Activated naive CD8-positive, alpha-beta T cell treated with anti-CD3 and anti-CD28 coated beads, Interleukin-2, amount 10 ng/mL, durations not matched to agents 7 days and 5 days (primary cell): ENCODE measurements at regions not wholly inside any gene's neighbourhood (a gene's known extent, or its start where the extent isn't known, plus 50 kb on each side); places are given as distances from the start of the nearest gene placed in this dataset.
A peak's percentile ranks its signal among the peaks of the same experiment; 100 is the strongest.

Experiments
- ATAC-seq: fragments of 150-1000 bp; cut with Tn5 transposase; one replicate; pipeline ENCODE4 v1.10.0; 2021; ENCODE audit warnings: low read depth, moderate library complexity
- POLR2A ChIA-PET: fragments of 350-600 bp; sonication (Branson Sonifier 250); formaldehyde crosslinking; loops from one replicate; lab custom pipeline; 2021; ENCODE audit warnings: antibody characterized with exemption; lab: Charles Lee
- DNase-seq: peaks from one replicate; pipeline ENCODE4 v3.0.0; 2021
- H3K27ac Mint-ChIP-seq: one replicate; pipeline ENCODE4 v1.8.0; 2022; ENCODE audit warnings: mild to moderate bottlenecking, mixed read lengths
- H3K27me3 Mint-ChIP-seq: one replicate; pipeline ENCODE4 v1.8.0; 2022; ENCODE audit warnings: mild to moderate bottlenecking, moderate library complexity, mixed read lengths
- H3K36me3 Mint-ChIP-seq: one replicate; pipeline ENCODE4 v1.8.0; 2021; ENCODE audit warnings: mild to moderate bottlenecking, mixed read lengths
- H3K4me1 Mint-ChIP-seq: one replicate; pipeline ENCODE4 v1.8.0; 2021; ENCODE audit warnings: mixed read lengths
- H3K4me3 Mint-ChIP-seq: one replicate; pipeline ENCODE4 v1.8.0; 2022; ENCODE audit warnings: mild to moderate bottlenecking, moderate library complexity, mixed read lengths
- H3K9me3 Mint-ChIP-seq: one replicate; pipeline ENCODE4 v1.8.0; 2021; ENCODE audit warnings: mixed read lengths

- no peak overlapping the region for H3K27ac Mint-ChIP-seq
- peaks cover 1% of the 10 kb centered on the region for H3K9me3 Mint-ChIP-seq
- DNase-seq, result no peak
- H3K27me3 Mint-ChIP-seq, result peaks cover 2% of the 10 kb centered on the region
- POLR2A ChIA-PET, result no interaction called here
- no peaks in the 10 kb centered on the region for H3K36me3 Mint-ChIP-seq
- no peak overlapping the region for H3K4me3 Mint-ChIP-seq
- no peaks in the 10 kb centered on the region for H3K4me1 Mint-ChIP-seq
- ATAC-seq, result no peak
These were observed 102.6 kb upstream of the HS6ST1 start for GRCh38 chr2:128421286-128421685.

GRCh38 chr2:128421861-128422311 is 103.2 kb upstream of the HS6ST1 start:
- Mint-ChIP-seq H3K4me3 (no peak overlapping the region), H3K36me3 (no peaks in the 10 kb centered on the region), H3K4me1 (no peaks in the 10 kb centered on the region), H3K27ac (no peak overlapping the region), H3K27me3 (peaks cover 6% of the 10 kb centered on the region), H3K9me3 (peaks cover 1% of the 10 kb centered on the region)
- POLR2A ChIA-PET, result no interaction called here
- DNase-seq (no peak), ATAC-seq (no peak)

DNA sequence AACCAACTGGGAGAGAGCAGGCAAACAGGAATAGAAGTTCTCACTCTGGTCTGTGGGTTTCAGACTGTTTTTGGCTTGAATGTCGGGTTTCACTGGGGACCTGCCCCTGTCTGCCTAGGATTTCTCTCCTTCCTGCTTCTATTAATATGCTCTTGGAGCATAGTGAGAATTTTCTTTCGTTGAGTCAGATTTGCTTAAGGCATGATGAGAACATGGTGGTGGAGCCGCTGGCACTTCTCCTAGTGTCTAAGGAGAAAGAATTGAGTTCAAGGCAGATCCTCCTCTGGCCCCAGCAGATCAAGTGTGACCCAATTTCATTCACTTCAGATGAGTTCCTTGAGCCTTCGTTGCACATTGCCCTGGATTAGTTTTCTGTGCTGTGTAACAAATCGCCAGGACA is 103.9 kb upstream of the HS6ST1 start:
- POLR2A ChIA-PET, result no interaction called here
- DNase-seq (no peak), ATAC-seq (no peak)
- Mint-ChIP-seq H3K27me3 (peaks cover 9% of the 10 kb centered on the region), H3K9me3 (peaks cover 1% of the 10 kb centered on the region), H3K4me1 (no peaks in the 10 kb centered on the region), H3K36me3 (no peaks in the 10 kb centered on the region), H3K4me3 (no peak overlapping the region), H3K27ac (no peak overlapping the region)

- POLR2A ChIA-PET, result no interaction called here
- H3K27me3 Mint-ChIP-seq, result peaks cover 12% of the 10 kb centered on the region
- DNase-seq (no peak), ATAC-seq (no peak)
- no peaks in the 10 kb centered on the region for H3K4me1 Mint-ChIP-seq
- H3K4me3 Mint-ChIP-seq, result no peak overlapping the region
- peaks cover 1% of the 10 kb centered on the region for H3K9me3 Mint-ChIP-seq
- no peak overlapping the region for H3K27ac Mint-ChIP-seq
- no peaks in the 10 kb centered on the region for H3K36me3 Mint-ChIP-seq
These were observed 105.1 kb upstream of the HS6ST1 start for GRCh38 chr2:128423788-128424165.

GRCh38 chr2:128424406-128425171 is 105.9 kb upstream of the HS6ST1 start:
- Mint-ChIP-seq H3K36me3 (no peaks in the 10 kb centered on the region), H3K27me3 (peaks cover 18% of the 10 kb centered on the region), H3K4me3 (no peak overlapping the region), H3K4me1 (no peaks in the 10 kb centered on the region), H3K27ac (no peak overlapping the region), H3K9me3 (peaks cover 2% of the 10 kb centered on the region)
- DNase-seq (no peak), ATAC-seq (no peak)
- POLR2A ChIA-PET, result no interaction called here

DNA sequence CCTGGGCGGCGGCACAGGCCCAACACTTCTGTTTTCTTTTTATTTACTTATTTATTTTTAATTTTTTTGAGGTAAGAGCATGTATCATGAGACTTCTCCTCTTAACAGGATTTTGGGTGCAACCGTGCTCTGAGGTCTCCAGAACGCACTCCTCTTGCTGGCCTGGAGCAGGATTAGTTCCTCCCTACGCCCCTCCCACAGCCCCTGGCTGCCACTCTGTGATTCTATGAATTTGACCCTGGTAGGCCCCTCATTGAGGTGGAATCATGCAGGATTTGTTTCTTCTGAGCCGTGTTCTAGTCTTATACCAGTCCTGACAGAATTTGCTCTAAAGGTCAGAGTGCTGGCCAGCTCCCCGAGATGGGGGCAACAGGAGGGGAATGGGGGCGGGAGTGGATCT is 106.5 kb upstream of the HS6ST1 start:
- POLR2A ChIA-PET, result no interaction called here
- no peak for ATAC-seq

DNA sequence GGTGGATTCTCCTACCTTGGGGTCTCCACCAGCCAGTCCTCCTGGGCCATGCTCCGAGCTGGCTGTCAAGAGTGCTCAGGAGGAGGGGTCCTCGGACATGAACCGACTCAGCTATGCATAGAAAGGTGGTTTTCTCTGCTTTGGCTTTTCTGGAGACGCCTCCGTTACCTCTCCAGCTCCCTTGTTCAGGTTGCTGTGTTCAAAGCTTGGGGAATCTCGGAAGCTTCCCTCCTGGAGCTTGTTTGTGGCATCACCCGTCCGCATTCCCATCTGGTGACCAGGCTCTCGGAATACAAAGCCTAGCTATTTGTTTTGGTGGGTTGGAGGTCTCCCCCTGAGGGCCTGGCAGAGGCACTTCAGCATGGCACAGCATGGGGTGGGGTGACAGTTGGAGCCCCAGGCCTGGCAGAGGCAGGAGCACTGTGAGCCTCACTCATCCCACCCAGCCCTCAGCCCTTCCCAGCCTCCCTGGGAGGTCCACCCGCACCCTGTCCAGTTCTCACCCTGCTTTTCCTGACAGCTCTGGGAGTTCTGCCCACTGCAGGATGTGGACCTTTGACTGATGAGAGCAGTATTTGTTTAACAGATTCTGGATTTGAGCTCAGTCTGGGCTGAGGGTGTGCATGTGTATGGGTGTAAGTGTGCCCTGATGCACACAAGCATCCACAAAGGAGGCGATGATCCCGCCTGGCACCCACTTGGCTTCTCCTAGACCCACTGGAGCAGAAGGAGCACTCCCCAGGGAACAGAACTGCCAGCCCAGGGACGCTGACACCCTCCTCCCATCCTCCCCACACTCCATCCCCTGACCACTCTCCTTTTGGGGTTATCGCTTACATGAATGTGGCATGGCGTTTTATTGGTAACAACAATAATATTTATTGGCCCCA is 107.3 kb upstream of the HS6ST1 start:
- peaks cover 8% of the 10 kb centered on the region for H3K9me3 Mint-ChIP-seq
- no peak overlapping the region for H3K4me3 Mint-ChIP-seq
- POLR2A ChIA-PET, result no interaction called here
- H3K27ac Mint-ChIP-seq, result no peak overlapping the region
- H3K27me3 Mint-ChIP-seq, result peaks cover 29% of the 10 kb centered on the region
- H3K36me3 Mint-ChIP-seq, result no peaks in the 10 kb centered on the region
- DNase-seq, result peak; percentile 9
- ATAC-seq, result no peak
- H3K4me1 Mint-ChIP-seq, result no peaks in the 10 kb centered on the region

More for the DNA sequence above, 106.5 kb upstream of the HS6ST1 start:
- Mint-ChIP-seq H3K27me3 (peaks cover 23% of the 10 kb centered on the region), H3K4me3 (no peak overlapping the region), H3K9me3 (peaks cover 6% of the 10 kb centered on the region), H3K36me3 (no peaks in the 10 kb centered on the region), H3K27ac (no peak overlapping the region), H3K4me1 (no peaks in the 10 kb centered on the region)
- DNase-seq, result peak; percentile 1

GRCh38 chr2:128427413-128427755 is 108.7 kb upstream of the HS6ST1 start:
- ATAC-seq, result no peak
- Mint-ChIP-seq H3K27me3 (peaks cover 30% of the 10 kb centered on the region), H3K4me3 (no peak overlapping the region), H3K4me1 (no peaks in the 10 kb centered on the region), H3K27ac (no peak overlapping the region), H3K36me3 (no peaks in the 10 kb centered on the region), H3K9me3 (peaks cover 8% of the 10 kb centered on the region)
- POLR2A ChIA-PET, result no interaction called here
- no peak for DNase-seq

- no peak for ATAC-seq
- Mint-ChIP-seq H3K27ac (no peak overlapping the region), H3K4me3 (no peak overlapping the region), H3K27me3 (peaks cover 32% of the 10 kb centered on the region), H3K4me1 (no peaks in the 10 kb centered on the region), H3K9me3 (peaks cover 8% of the 10 kb centered on the region), H3K36me3 (no peaks in the 10 kb centered on the region)
- no peak for DNase-seq
- POLR2A ChIA-PET, result no interaction called here
These were observed 109.7 kb upstream of the HS6ST1 start for GRCh38 chr2:128428415-128428814.

GRCh38 chr2:128432423-128432822 is 113.8 kb upstream of the HS6ST1 start:
- H3K4me1 Mint-ChIP-seq, result peaks cover 2% of the 10 kb centered on the region
- no peak overlapping the region for H3K27ac Mint-ChIP-seq
- DNase-seq (no peak), ATAC-seq (no peak)
- peaks cover 29% of the 10 kb centered on the region for H3K27me3 Mint-ChIP-seq
- peaks cover 8% of the 10 kb centered on the region for H3K9me3 Mint-ChIP-seq
- H3K36me3 Mint-ChIP-seq, result no peaks in the 10 kb centered on the region
- POLR2A ChIA-PET, result no interaction called here
- H3K4me3 Mint-ChIP-seq, result no peak overlapping the region

DNA sequence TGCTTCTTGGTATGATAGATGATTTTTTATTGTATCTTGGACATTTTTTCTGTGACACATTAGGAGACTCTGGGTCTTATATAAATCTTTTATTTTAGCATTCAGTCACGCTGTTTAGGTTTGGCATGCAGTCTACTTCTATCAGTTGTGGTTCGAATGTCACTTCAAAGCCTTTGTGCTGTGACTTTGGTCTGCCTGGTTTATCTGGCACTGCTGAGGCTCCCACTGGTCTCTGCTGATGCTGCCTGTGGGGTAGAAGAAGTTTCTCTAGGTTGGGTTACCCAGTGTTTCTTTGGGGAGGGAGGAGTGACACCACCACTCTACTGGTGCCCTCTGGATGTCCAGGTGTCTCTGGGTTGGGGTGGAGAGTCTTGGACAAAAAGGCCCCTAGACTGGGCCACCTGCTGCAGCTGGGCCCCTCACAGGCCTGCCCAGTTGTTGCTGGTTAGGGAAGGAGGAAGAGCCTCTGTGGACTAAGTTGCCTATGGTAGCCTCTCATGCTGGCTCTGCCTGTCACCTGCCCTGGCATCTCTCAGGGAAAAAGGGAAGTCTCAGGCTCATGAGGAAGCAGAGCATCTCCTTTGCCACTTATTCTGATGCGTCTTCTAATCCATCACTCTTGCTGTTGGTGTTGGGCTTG is 115.4 kb upstream of the HS6ST1 start:
- H3K36me3 Mint-ChIP-seq, result no peaks in the 10 kb centered on the region
- peaks cover 27% of the 10 kb centered on the region for H3K27me3 Mint-ChIP-seq
- ATAC-seq, result no peak
- H3K4me3 Mint-ChIP-seq, result no peak overlapping the region
- POLR2A ChIA-PET, result no interaction called here
- DNase-seq, result no peak
- no peak overlapping the region for H3K27ac Mint-ChIP-seq
- H3K9me3 Mint-ChIP-seq, result peaks cover 8% of the 10 kb centered on the region
- peaks cover 2% of the 10 kb centered on the region for H3K4me1 Mint-ChIP-seq

DNA sequence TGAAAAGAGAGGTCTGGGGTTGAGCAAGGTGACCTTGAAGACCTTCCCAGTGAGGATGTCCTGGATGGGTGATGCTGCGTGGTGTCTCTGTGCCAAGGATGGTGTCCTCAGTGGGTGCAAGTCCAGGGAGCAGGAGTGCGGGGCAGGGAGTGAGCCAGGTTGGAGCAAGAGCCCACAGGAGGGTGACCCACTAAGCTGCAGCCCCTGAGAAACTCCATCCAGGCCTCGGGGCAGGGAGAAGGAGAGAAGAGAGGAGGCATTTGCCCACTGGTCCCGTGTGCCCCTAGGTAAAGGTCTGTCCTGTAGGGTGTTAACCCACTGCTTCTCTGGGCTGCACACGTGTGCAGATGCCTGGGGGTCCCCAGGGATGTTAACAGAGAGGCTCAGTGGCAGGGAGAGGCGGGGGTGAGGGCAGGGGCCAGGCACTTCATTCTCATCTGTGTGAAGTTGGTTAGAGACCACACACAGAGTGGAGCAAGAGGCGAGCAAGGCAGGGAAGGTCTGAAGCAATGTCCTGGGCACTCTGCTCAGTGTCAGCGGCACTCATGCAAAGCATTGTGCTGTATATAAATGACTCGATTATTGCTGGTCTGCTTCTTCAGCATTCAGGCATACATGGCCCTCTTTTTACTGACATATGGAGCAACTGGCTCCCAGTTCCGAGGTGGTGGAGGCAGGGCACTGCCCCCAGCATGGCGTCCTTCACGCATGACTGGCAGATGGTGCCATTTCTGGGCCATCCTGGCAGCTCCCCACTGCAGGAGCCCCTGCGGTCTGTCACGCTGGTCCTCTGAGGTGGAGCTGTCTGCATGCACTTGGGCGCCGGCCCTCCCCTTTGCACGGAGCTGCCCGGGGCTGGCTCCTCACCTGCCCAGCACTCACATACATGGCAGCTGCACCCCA is 117.2 kb upstream of the HS6ST1 start:
- POLR2A ChIA-PET, result no interaction called here
- Mint-ChIP-seq H3K9me3 (no peaks in the 10 kb centered on the region), H3K36me3 (no peaks in the 10 kb centered on the region), H3K27ac (no peak overlapping the region), H3K27me3 (peaks cover 12% of the 10 kb centered on the region), H3K4me3 (no peak overlapping the region), H3K4me1 (peaks cover 2% of the 10 kb centered on the region)
- DNase-seq (no peak), ATAC-seq (no peak)
